Activated naive CD8-positive, alpha-beta T cell treated with anti-CD3 and anti-CD28 coated beads, Interleukin-2, amount 50 U/mL, for 24 hours (primary cell): ENCODE measurements at regions not wholly inside any gene's neighbourhood (a gene's known extent, or its start where the extent isn't known, plus 50 kb on each side); places are given as distances from the start of the nearest gene placed in this dataset.
A peak's percentile ranks its signal among the peaks of the same experiment; 100 is the strongest.
"Not testable (repeated sequence)": the region's sequence is repeated elsewhere in the genome, so short reads cannot be mapped to it uniquely, and the experiment has no call there.

Source experiments
- ATAC-seq: fragments of 150-1000 bp; cut with Tn5 transposase; one replicate; pipeline ENCODE4 v1.10.0; 2021
- DNase-seq: peaks from one replicate; pipeline ENCODE4 v3.0.0; 2021
- H3K27ac Mint-ChIP-seq: one replicate; pipeline ENCODE4 v1.8.0; 2021; ENCODE audit warnings: mild to moderate bottlenecking, mixed read lengths
- H3K27me3 Mint-ChIP-seq: one replicate; pipeline ENCODE4 v1.8.0; 2021; ENCODE audit warnings: mixed read lengths
- H3K36me3 Mint-ChIP-seq: one replicate; pipeline ENCODE4 v1.8.0; 2021; ENCODE audit warnings: low read depth, mixed read lengths
- H3K4me1 Mint-ChIP-seq: one replicate; pipeline ENCODE4 v1.8.0; 2021; ENCODE audit warnings: mixed read lengths
- H3K4me3 Mint-ChIP-seq: one replicate; pipeline ENCODE4 v1.8.0; 2021; ENCODE audit warnings: mild to moderate bottlenecking, moderate library complexity, mixed read lengths
- H3K9me3 Mint-ChIP-seq: one replicate; pipeline ENCODE4 v1.8.0; 2021; ENCODE audit warnings: mixed read lengths

- peaks cover 10% of the 10 kb centered on the region for H3K27me3 Mint-ChIP-seq
- H3K27ac Mint-ChIP-seq, result no peak overlapping the region
- no peaks in the 10 kb centered on the region for H3K36me3 Mint-ChIP-seq
- DNase-seq, result no peak
- H3K4me3 Mint-ChIP-seq, result no peak overlapping the region
- H3K9me3 Mint-ChIP-seq, result no peaks in the 10 kb centered on the region
- ATAC-seq, result no peak
- H3K4me1 Mint-ChIP-seq, result no peaks in the 10 kb centered on the region
Measured at GRCh38 chr16:24624102-24624501, 84.7 kb downstream of the RBBP6 start.

GRCh38 chr16:24626256-24626655 lies 86.9 kb downstream of the RBBP6 start:
- peaks cover 5% of the 10 kb centered on the region for H3K27me3 Mint-ChIP-seq
- ATAC-seq (no peak), DNase-seq (no peak)
- H3K4me1 Mint-ChIP-seq, result no peaks in the 10 kb centered on the region
- no peak overlapping the region for H3K27ac Mint-ChIP-seq
- no peaks in the 10 kb centered on the region for H3K36me3 Mint-ChIP-seq
- no peaks in the 10 kb centered on the region for H3K9me3 Mint-ChIP-seq
- no peak overlapping the region for H3K4me3 Mint-ChIP-seq

DNA sequence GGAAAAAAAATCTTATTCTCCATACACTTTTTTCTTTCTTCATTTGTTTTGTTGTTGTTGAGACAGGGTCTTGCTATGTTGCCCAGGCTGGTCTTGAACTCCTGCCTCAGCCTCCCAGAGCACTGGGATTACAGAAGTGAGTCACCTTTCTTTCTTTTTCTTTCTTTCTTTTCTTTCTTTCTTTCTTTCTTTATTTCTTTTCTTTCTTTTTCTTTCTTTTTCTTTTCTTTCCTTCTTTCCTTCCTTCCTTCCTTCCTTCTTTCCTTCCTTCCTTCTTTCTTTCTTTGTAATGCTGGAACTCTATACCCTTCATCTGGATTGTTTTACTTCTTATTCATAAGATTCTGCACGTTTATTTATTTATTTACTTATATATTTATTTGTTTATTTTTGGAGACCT lies 94.5 kb upstream of the TNRC6A start:
- Mint-ChIP-seq H3K27ac (no peak overlapping the region), H3K4me3 (no peak overlapping the region), H3K36me3 (no peaks in the 10 kb centered on the region), H3K4me1 (no peaks in the 10 kb centered on the region), H3K27me3 (peaks cover 17% of the 10 kb centered on the region), H3K9me3 (no peaks in the 10 kb centered on the region)
- no peak for ATAC-seq
- no peak for DNase-seq

GRCh38 chr16:24635900-24636610 lies 93.4 kb upstream of the TNRC6A start:
- no peak overlapping the region for H3K4me3 Mint-ChIP-seq
- H3K4me1 Mint-ChIP-seq, result no peaks in the 10 kb centered on the region
- H3K27me3 Mint-ChIP-seq, result peaks cover 14% of the 10 kb centered on the region
- ATAC-seq (no peak), DNase-seq (no peak)
- no peaks in the 10 kb centered on the region for H3K36me3 Mint-ChIP-seq
- H3K27ac Mint-ChIP-seq, result no peak overlapping the region
- H3K9me3 Mint-ChIP-seq, result no peaks in the 10 kb centered on the region

DNA sequence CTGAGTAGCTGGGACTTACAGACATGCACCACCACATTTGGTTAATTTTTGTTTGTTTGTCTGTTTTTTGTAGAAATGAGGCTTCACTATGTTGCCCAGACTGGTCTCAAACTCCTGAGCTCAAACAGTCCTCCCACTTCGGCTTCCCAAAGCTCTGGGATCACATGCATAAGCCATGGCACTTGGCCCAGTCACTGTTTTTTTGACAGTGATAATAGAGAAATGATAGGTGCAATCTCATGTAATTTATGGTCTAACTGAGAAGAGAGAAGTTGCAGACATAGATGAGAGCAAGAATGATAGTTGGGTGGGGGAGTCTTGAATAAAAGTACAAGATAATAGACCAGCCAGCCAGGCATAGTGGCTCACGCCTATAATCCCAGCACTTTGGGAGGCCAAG lies 89.7 kb upstream of the TNRC6A start:
- Mint-ChIP-seq H3K4me3 (no peak overlapping the region), H3K27ac (no peak overlapping the region), H3K27me3 (peaks cover 22% of the 10 kb centered on the region), H3K4me1 (no peaks in the 10 kb centered on the region), H3K36me3 (no peaks in the 10 kb centered on the region), H3K9me3 (no peaks in the 10 kb centered on the region)
- ATAC-seq (no peak), DNase-seq (no peak)

DNA sequence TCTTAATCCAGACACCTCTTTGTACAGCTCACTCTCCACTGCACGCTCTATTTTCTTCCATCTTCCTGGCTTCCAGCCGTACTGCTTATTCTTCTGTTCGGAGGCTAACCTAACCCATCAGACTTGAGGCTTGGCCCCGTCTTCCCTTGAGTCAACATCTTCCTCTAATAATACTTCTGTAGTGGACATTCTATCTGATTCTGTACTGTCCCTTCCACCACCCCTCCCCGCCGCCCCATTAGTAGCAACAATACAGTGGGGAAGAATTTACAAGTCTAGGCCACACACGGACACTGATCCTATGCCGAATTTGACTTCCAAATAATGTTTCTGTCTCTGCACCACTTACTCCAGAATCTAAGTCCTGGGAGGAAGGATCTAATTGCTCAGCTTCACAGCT lies 86.0 kb upstream of the TNRC6A start:
- Mint-ChIP-seq H3K4me1 (no peaks in the 10 kb centered on the region), H3K36me3 (no peaks in the 10 kb centered on the region), H3K27me3 (peaks cover 26% of the 10 kb centered on the region), H3K27ac (no peak overlapping the region), H3K9me3 (no peaks in the 10 kb centered on the region), H3K4me3 (no peak overlapping the region)
- ATAC-seq (no peak), DNase-seq (no peak)

GRCh38 chr16:24645739-24646645 lies 83.5 kb upstream of the TNRC6A start:
- H3K4me3 Mint-ChIP-seq, result no peak overlapping the region
- peaks cover 26% of the 10 kb centered on the region for H3K27me3 Mint-ChIP-seq
- no peaks in the 10 kb centered on the region for H3K36me3 Mint-ChIP-seq
- H3K4me1 Mint-ChIP-seq, result no peaks in the 10 kb centered on the region
- H3K27ac Mint-ChIP-seq, result no peak overlapping the region
- DNase-seq, result no peak
- no peak for ATAC-seq
- no peaks in the 10 kb centered on the region for H3K9me3 Mint-ChIP-seq

GRCh38 chr16:24646646-24646995 lies 82.8 kb upstream of the TNRC6A start:
- Mint-ChIP-seq H3K4me3 (no peak overlapping the region), H3K36me3 (no peaks in the 10 kb centered on the region), H3K9me3 (no peaks in the 10 kb centered on the region), H3K4me1 (no peaks in the 10 kb centered on the region), H3K27me3 (peaks cover 24% of the 10 kb centered on the region), H3K27ac (no peak overlapping the region)
- DNase-seq, result no peak
- no peak for ATAC-seq

- Mint-ChIP-seq H3K27ac (no peak overlapping the region), H3K4me1 (no peaks in the 10 kb centered on the region), H3K27me3 (peaks cover 8% of the 10 kb centered on the region), H3K4me3 (no peak overlapping the region), H3K9me3 (no peaks in the 10 kb centered on the region), H3K36me3 (no peaks in the 10 kb centered on the region)
- ATAC-seq (no peak), DNase-seq (no peak)
Measured at GRCh38 chr16:24652209-24652712, 77.2 kb upstream of the TNRC6A start.

GRCh38 chr16:24652803-24653202 lies 76.6 kb upstream of the TNRC6A start:
- no peaks in the 10 kb centered on the region for H3K4me1 Mint-ChIP-seq
- H3K27ac Mint-ChIP-seq, result no peak overlapping the region
- peaks cover 8% of the 10 kb centered on the region for H3K27me3 Mint-ChIP-seq
- no peak for DNase-seq
- no peaks in the 10 kb centered on the region for H3K9me3 Mint-ChIP-seq
- H3K36me3 Mint-ChIP-seq, result no peaks in the 10 kb centered on the region
- ATAC-seq, result no peak
- no peak overlapping the region for H3K4me3 Mint-ChIP-seq

- DNase-seq, result no peak
- no peak overlapping the region for H3K27ac Mint-ChIP-seq
Measured at GRCh38 chr16:24653725-24654124, 75.7 kb upstream of the TNRC6A start.

DNA sequence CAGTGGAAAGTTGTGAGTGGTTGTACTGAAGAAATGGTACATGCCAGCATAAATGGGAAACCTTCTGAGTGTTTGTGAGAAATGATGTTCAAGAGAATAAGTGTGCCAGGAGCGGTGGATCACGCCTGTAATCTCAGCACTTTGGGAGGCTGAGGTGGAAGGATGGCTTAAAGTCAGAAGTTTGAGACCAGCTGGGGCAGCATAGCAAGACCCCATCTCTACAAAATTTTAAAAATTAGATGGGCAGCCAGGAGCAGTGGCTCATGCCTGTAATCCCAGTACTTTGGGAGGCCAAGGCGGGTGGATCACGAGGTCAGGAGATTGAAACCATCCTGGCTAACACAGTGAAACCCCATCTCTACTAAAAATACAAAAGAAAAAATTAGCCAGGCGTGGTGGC lies 63.5 kb upstream of the TNRC6A start:
- H3K4me3 Mint-ChIP-seq, DNase-seq, H3K9me3 Mint-ChIP-seq, H3K27ac Mint-ChIP-seq, ATAC-seq, H3K36me3 Mint-ChIP-seq: not testable (repeated sequence)
- Mint-ChIP-seq H3K27me3 (peaks cover 13% of the 10 kb centered on the region), H3K4me1 (peaks cover 67% of the 10 kb centered on the region)

More at GRCh38 chr16:24653725-24654124, 75.7 kb upstream of the TNRC6A start:
- Mint-ChIP-seq H3K27me3 (peaks cover 5% of the 10 kb centered on the region), H3K9me3 (no peaks in the 10 kb centered on the region), H3K4me1 (no peaks in the 10 kb centered on the region), H3K36me3 (no peaks in the 10 kb centered on the region), H3K4me3 (no peak overlapping the region)
- ATAC-seq, result no peak

DNA sequence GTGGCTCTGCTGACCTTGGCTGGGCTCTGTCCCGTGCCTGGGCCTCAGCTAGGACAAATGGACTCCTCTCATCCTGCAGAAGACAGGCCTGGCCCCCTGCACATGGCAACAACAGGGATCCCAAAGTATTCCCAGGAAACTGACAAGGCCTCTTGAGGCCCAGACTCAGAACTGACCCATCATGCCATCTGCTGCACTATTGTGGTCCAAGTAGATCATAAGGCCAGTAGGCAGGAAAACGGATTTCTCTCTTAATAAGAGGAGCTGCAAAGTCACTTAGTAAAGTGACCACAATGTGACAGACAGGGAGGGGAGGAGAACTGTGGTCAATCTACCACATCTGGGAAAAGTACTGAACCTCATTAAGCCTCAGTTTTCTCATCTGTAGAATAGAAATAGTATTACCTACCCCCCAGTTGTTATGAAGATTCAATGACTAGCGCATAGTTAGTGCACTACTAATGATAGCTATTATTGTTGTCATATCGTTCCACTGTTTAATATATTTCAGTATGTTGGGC lies 62.1 kb upstream of the TNRC6A start:
- DNase-seq (no peak), ATAC-seq (no peak)
- H3K36me3 Mint-ChIP-seq, result no peaks in the 10 kb centered on the region
- H3K4me1 Mint-ChIP-seq, result peaks cover 68% of the 10 kb centered on the region
- peak overlapping the region; percentile 76 for H3K27ac Mint-ChIP-seq
- peaks cover 22% of the 10 kb centered on the region for H3K27me3 Mint-ChIP-seq
- H3K9me3 Mint-ChIP-seq, result no peaks in the 10 kb centered on the region
- no peak overlapping the region for H3K4me3 Mint-ChIP-seq

DNA sequence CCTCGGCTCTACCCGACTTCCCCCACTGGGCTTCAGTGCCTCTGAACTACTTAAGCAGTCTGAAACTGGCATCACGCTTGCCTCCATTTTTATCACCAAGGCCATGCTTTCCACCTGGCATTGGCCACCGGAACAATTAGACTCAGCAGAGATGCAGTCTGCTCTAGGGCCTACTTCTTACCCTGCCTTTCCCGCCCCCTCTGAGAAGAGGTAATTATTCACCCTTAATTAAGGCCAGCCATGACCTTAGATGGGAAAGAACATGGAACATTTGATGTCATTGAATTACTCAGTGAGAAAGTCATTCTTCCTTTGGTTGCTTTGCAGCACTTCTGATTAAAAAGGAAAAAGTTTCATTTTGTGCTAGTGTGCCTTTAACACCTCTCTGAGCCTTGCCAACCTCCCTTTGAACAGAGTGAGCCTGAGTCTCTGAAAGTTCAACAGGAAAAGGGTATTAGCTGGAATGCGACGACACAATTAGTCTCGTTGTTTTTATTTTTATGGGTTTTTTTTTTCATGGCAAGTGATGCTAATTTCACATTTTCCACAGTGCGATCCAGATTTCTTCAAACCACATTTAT lies 60.9 kb upstream of the TNRC6A start:
- peak; percentile 94 for ATAC-seq
- Mint-ChIP-seq H3K27ac (peak overlapping the region; percentile 92), H3K36me3 (no peaks in the 10 kb centered on the region), H3K27me3 (peaks cover 22% of the 10 kb centered on the region), H3K4me3 (peak overlapping the region; percentile 61), H3K4me1 (peaks cover 56% of the 10 kb centered on the region), H3K9me3 (no peaks in the 10 kb centered on the region)
- DNase-seq, result peak; percentile 62
